ENCODE measurements at regions not wholly inside any gene's neighbourhood (a gene's known extent, or its start where the extent isn't known, plus 50 kb on each side); places are given as distances from the start of the nearest gene placed in this dataset.
"Not testable (repeated sequence)": the region's sequence is repeated elsewhere in the genome, so short reads cannot be mapped to it uniquely, and the experiment has no call there.

DNA sequence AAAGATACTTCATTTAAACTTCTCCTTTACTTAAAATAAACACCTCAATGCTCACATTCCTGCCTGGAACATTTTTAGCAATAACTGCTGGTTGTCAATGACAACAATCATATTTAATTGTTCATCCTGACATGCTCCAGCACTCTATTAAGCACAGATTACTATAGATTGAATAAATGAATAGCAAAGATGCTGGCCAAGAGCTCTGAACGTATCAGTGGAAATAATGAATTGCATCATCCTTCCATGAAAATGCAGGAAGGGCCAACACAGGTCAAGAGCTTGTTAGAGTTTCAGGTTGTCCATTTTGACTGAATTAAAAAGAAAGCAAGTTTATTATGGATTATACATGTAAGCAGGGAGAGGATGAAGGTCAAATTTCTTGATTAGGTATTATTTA is 994.0 kb downstream of the TSN start:
- no peak for DNase-seq

DNA sequence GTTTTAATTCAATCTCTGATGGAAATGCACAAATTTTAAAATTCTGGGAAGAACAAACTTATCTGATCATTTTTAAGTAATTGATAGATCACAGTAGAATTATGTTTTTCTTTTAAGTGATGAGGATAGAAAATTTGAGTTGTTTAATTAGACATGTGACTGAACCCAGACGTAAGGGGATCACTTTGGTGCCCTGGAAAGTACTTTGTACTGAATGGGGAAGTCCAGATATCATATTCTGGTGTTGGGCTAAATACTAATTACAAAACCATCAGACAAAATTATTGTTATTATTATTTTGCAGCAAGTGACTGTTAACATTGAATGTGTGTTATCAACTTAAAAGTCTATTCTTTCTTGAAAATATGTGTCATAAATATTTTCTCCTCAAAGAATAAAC is 994.6 kb downstream of the TSN start:
- no peak for DNase-seq

DNA sequence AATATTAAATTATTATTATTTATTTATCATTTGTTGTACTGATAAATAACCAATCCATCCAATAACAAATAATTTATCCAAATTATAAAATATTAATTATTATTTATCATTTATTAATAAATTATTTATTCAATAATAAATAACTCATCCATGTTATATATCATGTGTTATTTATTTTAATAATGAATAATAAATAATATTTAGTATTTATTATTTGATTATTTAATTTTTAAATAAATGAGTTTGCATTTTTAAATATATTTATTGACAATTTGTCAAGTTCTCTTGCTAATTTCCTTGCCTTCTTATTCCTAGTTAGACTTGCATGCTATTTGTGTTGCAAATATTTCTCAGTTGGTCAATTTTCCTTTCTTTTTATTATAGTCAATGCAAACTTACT is 995.4 kb downstream of the TSN start:
- no peak for DNase-seq

DNA sequence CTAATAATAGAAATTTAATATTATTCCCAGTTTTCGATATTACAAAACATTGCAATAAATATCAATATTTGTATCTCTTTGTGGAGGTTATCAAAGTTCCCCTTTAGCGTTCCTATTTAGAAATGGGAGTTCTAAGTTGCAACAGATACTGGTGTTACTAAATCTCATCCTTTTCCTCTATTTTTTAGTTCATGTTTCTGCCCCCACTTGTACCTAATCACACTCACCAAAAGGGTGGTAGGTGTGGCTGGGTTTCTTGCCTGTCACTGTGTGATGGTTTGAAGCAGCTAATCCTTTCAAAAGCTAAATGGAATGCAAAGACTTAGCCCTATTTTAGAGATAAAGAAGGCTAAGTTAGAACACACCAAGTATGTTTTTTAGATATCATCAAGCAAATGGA is 997.9 kb downstream of the TSN start:
- DNase-seq: no peak

DNA sequence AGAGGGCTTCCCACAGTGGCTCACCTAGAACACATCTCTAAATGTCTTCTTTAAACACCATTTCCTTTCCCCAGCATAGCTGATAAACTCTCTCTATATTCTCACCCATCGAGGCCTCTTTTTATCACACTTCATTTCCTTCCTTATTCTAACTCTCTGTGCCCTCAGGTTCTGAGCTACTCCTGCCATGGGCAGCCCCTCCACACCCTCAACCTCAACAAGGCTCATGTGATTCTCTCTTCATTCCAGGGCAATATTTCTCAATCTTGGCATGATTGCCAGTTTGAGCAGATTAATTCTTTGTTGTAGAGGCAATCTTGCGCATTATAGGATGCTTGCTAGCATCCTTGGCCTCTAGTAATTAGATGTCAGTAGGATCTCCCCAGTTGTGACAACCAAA is 999.1 kb downstream of the TSN start:
- DNase-seq: no peak

DNA sequence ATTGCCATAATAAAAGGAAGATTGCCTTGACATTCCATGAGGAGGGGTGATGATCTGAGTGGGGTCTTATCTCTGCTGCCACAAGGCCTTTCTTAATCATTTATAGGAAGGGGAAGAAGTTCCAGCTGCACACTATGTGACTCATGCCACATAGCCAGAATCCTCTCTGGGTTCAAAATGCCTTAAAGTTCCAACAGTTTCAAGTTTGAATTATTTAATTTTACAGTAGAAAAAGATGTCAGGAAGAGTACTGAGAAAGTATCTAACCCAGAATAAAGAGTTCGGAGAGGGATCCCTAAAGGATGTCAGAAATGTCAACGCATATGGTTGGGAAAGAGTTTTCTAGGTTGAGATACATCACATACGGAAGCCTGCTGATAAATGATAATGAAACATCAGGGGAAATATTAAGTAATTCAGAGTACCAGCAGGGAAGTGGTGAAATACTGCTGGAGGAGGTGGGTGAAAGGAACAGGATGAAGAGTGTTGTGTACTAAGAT is 999.9 kb downstream of the TSN start:
- DNase-seq: no peak

DNA sequence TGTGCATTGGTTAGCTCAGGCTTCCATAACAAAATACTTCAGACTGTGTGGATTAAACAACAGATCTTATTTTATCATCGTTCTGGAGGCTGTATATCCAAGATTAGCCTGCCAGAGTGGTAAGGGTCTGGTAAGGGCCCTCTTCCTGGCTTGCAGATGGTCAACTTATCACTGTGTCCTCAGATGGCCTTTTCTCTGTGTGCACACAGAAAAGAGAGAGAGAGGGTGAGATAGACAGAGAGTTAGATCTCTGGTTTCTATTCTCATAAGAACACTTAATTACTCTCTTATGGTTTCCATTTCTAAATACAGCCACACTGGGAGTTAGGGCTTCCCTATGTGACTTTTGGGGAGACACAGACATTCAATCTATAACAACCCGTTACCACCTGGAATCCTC is 1003.5 kb downstream of the TSN start:
- DNase-seq: no peak

DNA sequence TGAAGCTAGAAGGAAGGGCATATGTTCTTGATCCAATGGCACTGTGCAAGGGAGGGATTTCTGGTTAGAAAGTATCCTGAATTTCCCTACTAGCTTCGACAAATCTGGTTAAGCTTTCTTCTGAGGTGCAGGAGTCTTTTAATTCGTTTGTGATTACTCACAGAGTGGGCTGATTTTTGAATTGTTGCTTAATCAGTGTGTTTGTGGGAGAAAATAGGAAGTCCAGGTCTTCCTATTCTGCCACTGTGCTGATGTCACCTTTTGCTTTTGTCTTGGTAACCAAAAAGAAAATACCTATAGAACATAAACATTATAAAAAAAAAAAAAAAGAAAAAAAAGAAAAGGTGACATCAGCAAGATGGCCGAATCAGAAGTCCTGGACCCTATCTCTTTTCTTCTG is 1008.6 kb downstream of the TSN start:
- DNase-seq: no peak

DNA sequence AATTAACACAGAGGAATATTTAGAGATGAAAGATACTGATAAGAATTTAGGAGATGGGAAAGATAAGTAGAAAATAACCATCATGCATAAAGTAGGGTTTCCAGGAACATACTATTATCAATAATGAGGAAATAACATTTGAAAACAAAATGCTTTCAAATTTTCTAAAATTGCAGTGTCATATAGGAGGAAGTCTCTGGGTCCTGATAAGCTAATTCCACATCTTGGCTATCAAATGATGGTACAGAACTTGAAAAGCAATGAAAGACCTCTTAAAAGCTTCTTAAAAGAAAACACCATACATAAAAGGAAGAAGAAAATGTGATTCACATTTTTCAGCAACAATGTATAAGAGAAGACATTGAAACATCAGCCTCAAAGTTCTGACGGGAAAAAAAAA is 1024.8 kb downstream of the TSN start:
- DNase-seq: no peak

DNA sequence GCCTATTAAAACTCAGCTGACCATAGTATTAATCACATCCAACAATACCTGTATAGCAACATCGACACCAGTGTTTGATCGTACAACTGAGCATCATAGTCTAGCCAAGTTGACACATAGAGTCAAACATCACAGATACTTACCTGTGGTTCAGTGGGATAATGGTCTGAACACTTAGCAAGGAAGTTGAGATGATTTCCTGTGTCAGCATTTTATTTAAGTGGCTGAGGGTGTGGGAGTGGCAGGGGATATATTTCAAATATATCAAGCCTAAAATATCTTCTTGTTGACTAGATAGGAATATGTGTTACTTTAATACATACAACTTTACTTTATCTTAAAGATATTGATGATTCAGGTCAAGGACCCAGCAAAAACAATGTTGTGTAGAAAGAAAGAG is 1038.6 kb downstream of the TSN start:
- no peak for DNase-seq

DNA sequence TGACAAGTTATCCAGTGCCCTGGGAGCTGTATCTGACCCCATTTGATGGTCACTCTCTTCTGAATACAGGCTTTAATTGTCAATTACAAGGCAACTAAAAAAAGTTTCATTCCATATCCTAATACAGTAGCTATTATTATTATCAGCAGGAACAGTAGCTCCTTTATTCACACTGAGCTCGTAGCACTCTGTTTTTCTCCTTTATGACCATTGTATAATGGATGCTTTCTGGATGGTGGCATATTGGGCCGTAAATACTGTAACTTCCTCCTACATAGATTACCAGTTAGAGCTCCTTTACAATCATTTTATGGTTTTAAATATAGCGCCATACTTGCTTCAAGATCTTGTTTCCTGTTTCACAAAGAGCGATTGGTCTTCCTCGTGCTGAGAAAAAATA is 1040.3 kb downstream of the TSN start:
- no peak for DNase-seq

DNA sequence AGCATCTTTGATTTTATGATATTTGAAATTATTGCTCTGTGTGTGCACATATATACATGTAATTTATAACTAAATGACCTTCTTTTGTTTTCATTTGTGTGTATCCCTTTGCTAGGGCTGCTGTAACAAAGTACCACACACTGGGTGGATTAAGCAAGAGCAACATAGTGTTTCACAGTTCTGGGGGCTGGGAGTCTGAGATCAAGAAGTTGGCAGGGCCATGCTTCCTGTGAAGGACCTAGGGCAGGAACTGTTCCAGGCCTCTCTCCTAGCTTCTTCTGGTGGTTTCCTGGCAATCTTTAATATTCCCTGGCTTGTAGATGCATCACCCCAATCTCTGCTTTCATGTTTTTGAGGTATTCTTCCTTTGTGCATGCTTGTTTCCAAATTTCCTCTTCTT is 1043.9 kb downstream of the TSN start:
- DNase-seq: no peak

DNA sequence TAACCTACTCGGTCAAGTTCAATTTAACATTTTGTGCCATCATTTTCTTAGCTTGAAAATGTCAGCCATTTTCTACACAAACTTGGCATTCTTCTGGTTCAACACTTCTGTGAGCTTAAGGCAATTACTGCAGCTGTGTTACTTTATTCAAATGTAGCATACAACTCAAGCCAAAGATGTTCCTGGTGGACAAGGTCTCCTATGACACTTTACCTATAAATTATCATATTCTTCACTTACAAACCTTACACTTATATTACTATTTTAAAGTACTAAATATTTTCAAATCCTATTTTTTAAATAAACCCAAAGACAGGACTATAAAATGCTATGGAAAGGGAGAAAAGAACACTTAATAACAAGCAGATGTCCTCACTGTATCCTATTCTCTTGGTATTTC is 1045.3 kb downstream of the TSN start:
- no peak for DNase-seq

DNA sequence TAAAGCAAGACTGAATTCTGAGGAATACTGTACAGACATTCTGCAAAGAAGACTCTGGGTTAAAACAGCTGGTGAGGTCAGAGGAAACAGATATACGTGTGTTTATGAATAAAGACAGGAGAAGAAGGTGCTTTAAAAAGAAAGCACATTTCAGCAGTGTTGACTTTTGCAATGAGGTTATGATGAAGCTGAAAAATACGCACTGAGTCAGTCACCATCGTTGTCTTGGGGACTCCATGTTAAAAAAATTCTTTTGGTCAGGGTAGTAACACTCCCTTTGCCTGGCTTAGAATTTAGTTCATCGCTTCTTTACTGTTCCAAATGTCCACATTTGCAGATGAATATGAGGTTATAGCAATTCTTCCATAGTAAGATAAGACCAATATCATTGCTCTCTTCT is 1049.0 kb downstream of the TSN start:
- no peak for DNase-seq

DNA sequence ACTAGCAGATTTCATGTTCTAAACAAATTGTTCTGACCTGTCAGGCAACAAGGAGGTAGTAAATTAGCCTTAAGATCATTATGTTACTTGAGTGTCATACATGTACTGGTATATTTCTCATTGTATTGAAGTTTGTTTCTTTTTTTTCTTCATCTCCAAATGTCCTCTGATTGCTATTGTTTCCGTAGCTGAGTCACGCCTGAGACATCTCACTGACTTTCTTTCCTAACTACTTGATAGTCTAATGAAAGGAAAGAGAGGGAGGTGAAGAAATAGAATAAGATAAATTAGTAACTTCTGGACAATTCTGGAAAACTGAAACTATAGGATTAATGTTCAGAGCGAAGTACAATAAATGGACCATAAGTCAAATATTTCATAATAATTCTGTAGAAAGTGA is 1049.9 kb downstream of the TSN start:
- no peak for DNase-seq

DNA sequence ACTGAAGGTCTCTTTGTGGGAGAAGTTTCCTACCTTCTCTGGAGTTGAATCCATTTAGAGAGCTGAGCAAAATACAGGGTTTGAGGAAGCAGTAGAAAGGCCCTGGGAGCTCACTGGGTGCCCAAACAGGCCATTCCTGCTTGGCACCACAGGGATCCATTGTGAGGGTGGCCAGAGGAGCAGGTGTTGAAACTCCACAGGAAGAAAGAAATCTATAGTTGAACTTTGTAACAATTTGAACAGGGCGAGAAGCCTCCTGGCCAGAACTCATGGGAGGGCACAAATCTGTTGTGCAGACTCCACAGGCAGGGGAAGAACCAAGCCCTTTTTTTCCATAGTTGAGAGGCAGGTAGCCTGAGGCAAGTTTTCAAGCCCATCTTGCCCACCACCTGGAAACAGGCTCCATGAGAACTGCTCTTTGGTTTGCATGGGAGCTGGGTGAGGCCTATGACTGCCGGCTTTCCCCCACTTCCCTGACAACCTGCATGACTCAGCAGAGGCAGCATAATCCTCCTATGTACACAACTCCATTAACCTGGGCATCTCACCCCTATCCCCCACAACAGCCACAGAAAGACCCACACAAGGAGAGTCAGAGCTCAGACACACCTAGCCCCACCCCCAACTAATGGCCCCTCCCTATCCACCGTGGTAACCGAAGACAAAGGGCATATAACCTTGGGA is 1053.0 kb downstream of the TSN start:
- DNase-seq: no peak

DNA sequence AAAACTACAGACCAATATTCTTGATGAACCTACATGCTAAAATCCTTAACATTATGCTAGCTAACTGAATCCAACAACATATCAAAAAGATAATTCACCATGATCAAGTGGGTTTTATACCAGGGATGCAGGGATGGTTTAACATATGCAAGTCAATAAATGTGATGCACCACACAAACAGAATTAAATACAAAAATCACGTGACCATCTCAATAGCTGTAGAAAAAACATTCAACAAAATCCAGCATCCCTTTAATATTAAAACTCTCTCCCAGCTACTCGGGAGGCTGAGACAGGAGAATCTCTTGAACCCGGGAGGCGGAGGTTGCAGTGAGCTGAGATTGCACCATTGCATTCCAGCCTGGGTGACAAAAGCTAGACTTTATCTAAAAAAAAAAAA is 1056.8 kb downstream of the TSN start:
- DNase-seq: not testable (repeated sequence)

DNA sequence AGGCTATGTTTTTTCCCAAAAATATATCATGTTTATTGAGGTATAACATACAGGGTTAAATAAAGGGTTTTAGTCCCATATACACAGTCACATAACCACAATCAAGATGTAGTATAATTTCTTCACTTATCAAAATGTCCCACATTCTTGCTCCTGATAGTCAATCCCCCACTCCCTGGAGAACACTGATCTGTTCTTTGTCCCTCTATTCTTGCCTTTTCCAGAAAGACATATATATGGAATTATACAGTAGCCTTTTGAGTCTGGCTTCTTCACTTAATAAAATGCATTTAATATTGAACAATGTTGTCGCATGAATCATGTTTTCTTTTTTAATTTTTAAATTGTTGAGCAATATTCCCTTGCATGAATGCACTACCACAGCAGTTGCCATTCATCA is 1059.7 kb downstream of the TSN start:
- no peak for DNase-seq

DNA sequence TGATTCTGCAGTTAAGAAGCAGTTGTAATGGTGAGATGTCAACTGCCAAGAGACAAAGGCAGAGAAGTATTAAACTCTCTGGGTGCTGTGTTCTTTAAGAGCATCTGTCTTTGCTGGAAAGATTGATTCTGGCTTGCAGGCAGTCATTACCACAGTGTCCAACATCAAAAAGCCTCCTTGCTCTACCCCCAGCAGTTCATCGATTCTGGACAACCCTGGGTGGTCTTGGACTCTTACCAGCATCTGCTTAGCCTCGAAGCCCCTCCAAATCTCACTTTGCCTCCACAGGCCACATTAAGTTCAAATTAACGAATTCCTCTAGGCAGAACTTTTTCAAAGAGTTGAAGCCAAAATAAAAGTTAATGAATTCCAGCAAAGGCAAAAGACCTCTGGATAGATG is 1061.4 kb downstream of the TSN start:
- DNase-seq: no peak

DNA sequence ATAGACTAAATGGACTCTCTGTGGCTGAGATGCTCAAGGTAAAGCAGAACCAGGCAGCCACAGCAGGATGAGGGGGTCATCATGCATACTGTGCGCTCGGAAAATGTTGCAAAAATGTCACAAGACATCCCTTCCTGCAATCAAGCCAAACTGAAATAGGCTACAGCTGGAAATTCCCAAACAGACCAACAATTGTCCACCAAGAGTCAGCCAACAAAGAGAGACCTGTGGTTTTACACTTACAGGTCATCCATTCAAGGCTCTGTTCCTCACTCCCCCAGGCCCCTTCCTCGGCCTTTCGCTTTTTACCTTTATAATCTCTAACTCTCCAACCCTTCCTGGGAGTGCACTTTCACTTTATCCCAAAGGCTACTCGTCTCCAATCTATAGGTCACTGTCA is 1066.9 kb downstream of the TSN start:
- no peak for DNase-seq

DNA sequence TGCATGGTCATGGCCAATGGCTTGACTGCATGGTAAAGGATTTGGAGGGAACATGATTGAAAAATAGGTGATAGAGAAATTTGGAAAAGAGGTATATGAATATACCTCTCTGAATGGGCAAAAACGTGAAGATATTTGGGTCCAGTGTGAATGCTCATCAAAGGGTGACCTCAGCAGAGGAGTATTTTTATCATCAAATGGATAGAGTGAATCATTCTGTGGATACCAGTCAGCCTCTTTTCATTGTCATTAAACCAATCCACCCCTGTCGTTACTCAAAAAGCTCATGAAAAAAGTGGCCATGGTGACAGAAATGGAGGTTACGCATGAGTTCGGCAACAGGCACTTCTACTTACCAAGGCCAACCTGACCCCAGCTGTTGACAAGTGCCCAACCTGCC is 1074.7 kb downstream of the TSN start:
- DNase-seq: no peak

DNA sequence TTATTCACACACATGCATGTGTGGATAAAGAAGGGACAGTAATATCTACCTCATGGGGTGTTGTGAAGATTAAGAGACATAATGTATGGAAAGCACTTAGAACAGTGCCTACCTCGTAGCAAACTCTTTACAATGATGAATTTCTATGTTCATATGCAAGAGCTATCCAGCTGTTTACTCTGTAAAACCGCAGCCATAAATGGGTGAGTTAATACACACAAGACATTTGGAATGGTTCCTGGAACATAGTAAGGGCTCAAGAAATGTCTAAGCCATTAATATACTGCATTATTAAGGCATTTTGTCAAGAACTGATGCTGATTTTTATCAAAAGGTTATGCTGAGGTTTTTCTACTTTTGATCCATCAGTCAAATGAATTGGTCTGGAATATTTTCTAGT is 1076.2 kb downstream of the TSN start:
- no peak for DNase-seq

DNA sequence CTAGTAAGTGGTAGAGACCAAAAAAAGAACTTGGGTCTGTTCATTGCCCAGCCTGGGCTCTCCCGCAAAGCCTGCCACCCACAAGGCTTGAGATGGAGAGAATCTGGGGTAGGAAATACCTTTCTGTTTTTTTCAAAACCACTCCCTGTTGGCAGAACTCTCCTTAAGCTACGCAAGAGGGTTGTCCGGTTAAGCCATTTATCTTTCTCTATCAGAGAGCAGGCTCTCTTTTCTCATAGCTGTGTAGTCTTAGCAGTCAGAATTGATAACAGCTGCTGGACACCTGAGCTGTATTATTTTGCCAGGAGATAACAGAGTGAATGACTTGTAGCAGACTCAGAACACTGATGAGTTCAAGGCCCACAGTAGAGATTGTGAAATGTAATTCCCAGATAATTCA is 1088.1 kb downstream of the TSN start:
- DNase-seq: no peak

DNA sequence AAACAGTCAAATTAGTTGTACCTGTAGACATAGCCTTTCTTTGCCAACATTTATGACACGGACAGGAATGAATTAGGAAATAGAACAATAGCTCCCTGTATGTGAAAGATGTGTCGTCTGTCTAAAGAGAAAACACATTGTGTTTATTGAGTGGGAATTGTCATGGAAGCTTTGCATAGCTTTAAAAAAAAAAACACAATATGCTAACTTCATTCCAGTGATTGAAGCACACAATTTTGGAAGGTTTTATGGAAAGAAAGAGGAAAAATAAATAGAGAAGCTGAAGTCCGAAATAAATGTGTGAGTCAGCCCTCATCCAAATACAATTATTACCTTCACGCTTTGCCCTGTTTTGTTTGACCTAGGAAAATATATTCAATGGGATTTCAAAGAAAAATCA is 1095.7 kb downstream of the TSN start:
- no peak for DNase-seq

DNA sequence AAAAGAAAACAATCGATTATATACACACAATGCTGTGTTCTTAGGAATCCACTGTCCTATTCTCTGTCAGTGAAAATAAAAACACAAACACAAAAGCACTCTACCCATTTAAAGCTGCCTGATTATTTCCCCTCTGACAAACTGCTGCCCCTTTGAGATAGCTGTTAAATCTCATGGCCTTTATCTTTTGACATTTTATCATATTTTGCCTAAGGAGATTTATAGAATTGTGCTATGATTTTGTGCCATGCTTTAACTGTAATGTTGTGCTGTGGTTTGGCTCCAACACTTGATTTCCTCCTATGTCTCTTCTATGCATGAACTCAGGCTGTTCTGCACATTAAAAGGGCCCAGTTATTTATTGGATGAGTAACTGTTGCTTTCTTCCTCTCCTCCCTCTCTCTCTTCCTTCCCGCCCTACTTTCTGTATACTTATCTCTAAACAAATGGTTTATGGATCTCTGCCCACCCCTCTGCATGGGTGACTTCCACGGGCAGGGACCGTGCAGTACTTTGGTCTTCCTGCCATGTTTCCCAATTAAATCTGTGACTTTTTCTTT is 1096.6 kb downstream of the TSN start:
- no peak for DNase-seq
